ENCODE measurements at regions not wholly inside any gene's neighbourhood (a gene's known extent, or its start where the extent isn't known, plus 50 kb on each side); places are given as distances from the start of the nearest gene placed in this dataset.

GRCh38 chr2:184308706-184309105, 289.6 kb upstream of the ZNF804A start:
- no peak for TF ChIP-seq CTCF (IDR thresholded peaks at IDR 0.05)
- no peak for TF ChIP-seq POLR2A (IDR thresholded peaks at IDR 0.05)

Measured in thyroid gland (tissue), 4 donors.